Glomerular visceral epithelial cell (primary cell): ENCODE measurements at regions not wholly inside any gene's neighbourhood (a gene's known extent, or its start where the extent isn't known, plus 50 kb on each side); places are given as distances from the start of the nearest gene placed in this dataset.
A peak's percentile ranks its signal among the peaks of the same experiment; 100 is the strongest.

Source experiments
- DNase-seq: peaks from one replicate; pipeline ENCODE4 v3.0.0-alpha.2; 2016; ENCODE audit errors: extremely low spot score

GRCh38 chr3:140816372-140817195, 125.1 kb upstream of the SLC25A36 start:
- DNase-seq, result no peak

DNA sequence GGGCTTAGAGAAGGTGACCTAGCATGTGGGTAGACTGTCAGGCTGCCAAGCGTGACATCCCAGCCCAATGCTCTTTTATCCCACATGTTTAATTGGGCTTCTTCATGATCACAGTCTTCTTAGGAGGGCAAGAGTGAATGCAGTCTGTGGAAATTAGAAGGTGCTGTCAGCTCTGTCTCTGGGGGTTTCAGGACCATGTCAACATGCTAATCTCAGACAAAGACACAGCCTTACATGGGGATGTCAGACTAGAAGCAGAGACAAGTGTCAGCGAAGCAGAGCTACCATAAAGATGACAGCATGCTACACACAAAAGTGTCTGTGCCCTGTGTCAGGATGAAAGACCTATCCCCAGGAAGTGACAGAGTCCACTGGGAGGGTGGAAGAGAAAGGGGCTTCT, 120.1 kb upstream of the SLC25A36 start:
- DNase-seq, result no peak

DNA sequence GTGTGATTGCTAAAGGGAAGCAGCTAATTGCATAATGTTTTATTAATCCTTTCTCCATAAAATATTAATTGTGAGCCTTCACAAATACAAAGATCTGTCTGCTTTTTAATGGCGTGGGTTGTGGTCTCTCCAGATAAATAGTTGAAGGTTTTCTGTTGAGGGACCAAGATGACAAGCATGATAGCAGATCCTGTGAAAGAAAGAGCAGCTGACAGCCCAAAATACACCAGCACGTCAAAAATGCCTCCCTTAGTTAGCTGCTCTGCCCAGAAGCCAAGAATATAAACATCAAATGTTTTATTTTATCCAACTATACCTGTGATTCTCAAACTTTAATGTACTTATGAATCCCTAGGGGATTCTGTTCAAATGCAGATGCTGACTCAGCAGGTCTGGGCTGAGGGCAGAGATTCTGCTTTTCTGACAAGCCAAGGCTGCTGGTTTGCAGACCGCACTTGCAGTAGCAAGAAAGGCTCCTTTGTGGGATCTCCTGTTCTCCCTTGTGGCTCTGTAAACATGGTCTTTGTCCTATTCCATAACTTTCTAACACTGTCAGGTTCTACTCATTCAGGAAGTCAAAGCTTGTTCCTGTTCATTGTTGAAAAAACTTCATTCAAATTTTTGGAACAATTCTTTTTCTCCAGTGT, 119.1 kb upstream of the SLC25A36 start:
- no peak for DNase-seq

GRCh38 chr3:140823106-140823505, 118.5 kb upstream of the SLC25A36 start:
- no peak for DNase-seq

GRCh38 chr3:140827894-140828293, 113.7 kb upstream of the SLC25A36 start:
- no peak for DNase-seq

- DNase-seq, result no peak
Measured at GRCh38 chr3:140828585-140828984, 113.1 kb upstream of the SLC25A36 start.

DNA sequence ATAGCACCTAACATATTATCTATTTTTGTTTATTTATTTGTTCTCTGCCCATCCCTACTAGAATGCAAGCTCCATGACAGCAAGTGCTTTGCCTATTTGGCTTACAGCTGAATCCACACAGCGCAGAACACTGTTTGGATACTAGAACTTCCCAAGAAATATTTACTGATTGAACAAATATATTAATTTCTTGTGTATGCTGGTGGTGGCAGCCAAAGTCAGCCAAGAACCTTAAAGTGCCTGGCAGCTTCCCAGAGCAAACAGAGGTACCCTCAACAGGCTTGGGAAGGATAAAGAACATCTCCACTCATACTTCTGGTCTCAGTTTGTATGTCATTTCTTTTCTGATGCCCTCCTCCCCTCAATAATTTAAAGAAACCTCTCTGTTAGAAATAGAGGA, 111.8 kb upstream of the SLC25A36 start:
- no peak for DNase-seq

GRCh38 chr3:140830391-140830790, 111.2 kb upstream of the SLC25A36 start:
- DNase-seq, result no peak

DNA sequence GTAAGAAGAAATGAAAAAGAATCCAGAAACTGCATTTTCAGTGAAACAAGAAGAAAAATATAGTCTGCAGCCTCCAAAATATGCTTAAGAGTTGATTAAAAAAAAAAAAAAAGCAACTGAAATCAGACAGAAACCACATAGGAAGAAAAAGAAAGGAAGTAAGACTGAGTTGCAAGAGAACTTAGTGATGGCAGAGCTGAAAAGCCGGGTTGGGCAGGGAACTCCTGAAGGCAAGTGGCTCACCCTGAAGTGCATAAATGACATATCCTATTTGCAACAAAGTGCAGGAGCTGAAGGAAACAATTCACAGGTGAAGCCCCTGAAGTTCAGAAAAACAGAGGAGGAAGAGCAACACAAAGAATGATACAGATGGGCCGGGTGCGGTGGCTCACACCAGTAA, 108.8 kb upstream of the SLC25A36 start:
- DNase-seq, result no peak

DNA sequence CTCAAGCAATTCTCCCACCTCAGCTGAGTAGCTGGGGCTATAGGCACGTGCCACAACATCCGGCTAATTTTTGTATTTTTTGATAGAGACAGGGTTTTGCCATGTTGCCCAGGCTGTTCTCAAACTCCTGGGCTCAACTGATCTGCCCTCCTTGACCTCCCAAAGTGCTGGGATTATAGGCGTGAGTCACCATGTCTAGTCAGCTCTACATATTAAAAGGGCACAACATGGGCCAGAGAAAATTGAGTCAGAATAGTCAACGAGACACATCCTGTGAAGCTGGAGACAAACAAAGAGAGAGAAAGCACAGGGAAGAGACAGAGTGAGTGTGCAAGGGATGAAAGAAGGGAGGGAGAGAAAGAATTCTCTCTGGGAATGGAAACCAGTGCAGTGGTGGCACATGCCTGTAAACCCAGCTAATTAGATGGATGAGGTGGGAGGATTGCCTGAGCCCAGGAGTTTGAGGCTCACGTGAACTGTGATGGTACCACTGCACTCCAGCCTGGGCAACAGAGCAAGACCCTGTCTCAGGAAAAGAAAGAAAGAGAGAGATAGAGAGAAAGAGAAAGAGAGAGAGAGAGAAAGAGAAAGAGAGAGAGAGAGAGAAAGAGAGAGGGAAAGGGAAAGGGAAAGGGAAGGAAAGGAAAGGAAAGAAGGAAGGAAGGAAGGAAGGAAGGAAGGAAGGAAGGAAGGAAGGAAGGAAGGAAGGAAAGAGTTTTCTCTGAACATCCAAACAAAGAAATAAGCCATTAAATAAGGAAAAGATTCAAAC, 107.2 kb upstream of the SLC25A36 start:
- DNase-seq, result peak; percentile 13

DNA sequence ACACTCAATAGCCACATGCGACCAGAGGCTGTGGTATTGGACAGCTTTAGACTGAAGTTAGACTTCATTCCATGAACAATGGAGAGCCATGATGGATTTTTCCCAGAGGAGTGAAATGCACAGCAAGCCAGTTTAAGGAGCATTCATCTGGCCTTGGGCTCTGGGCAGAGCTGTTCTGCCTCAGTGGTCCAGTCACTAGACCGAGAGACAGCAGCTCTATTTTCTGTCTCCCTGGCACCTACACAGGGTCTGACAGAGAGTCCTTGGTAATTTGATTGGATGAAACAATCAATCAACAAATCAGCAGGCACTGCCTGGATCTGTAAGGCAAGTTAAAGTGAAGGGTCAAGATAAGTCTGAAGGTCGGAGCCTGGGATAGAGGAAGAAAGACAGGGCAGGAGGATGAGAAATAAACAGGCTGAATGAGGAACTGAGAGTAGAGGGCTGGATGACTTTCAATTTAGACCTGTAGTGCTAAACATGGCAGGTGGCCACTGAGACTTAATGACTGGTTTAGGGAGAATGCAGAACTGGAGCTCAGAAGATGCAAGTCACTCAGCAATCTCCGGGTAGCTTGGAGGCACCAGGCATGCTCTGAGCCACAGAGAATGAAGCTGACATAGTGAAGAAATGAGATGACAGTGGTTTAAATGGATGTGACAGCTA, 98.5 kb upstream of the SLC25A36 start:
- no peak for DNase-seq

- no peak for DNase-seq
Measured at GRCh38 chr3:140843656-140844055, 98.0 kb upstream of the SLC25A36 start.

DNA sequence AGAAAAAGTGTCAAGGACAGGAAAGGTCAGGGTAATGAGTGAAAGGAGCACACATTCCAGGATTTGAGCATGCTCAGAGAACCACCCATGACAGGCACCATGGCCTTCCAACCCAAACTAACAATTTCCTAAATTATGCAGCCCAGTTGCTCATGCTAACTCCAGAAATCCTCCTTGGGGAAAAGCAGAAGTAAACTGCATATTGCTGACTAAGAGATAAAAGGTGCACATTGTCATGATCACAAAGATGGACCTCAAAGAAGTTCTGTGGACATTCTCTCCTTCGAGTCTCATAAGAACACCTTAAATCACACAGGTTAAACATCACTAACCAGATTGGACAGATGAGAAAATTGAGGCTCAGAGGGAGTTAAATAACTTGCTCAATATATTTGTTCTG, 97.6 kb upstream of the SLC25A36 start:
- DNase-seq, result no peak

DNA sequence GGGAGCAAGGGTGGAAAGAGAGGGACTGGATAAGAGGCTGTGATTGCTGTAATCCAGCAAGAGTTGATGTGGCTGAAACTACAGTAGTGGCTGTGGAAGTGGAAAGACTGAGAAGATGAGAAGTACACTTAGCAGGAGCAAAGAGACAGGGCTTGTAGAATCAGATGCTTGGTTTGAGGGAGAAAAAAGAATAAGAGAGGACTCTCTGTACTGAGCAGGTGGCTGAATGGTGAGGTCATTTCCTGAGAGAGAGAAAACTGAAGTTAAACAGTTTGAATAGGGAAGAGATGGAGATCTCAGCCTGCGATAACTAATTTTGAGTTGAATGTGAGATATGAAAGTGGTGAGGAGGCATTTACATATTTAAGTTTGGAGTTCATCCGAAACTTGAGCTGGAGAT, 95.8 kb upstream of the SLC25A36 start:
- DNase-seq, result no peak

- DNase-seq, result no peak
Measured at GRCh38 chr3:140848666-140849065, 93.0 kb upstream of the SLC25A36 start.

DNA sequence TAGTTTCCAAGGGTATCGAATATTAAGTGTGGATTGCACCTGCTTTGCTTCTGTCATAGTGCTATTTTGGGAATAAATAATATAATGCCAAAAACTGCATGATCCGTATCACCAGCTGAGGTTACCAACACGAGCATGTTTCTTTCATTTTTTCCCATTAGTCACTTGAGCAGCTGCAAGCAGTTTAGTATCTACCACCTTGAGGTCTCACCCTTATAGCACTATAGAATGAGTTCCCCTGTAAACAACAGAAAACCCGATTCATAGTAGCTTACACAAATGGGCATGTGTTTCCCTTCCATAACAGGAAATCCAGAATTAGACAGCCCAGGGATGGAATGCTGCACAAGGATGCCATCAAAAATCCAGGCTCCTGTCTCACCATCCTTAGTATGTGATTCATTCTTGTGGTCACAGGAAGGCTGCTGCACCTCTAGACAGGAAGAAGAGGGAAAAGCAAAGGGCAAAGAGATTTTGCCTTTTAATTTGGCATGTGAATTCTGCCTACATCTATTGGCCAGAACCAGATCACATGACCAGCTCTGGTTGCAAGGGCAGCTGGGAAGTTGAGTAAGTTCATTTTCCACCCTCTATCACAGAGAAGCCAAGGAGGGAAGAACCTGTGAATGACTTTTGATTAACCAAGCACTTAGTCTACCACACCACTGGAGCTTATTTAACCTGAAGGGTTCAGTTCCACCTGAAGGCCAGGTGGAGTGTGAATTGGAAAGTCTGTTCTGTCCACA, 91.3 kb upstream of the SLC25A36 start:
- DNase-seq, result peak; percentile 36

DNA sequence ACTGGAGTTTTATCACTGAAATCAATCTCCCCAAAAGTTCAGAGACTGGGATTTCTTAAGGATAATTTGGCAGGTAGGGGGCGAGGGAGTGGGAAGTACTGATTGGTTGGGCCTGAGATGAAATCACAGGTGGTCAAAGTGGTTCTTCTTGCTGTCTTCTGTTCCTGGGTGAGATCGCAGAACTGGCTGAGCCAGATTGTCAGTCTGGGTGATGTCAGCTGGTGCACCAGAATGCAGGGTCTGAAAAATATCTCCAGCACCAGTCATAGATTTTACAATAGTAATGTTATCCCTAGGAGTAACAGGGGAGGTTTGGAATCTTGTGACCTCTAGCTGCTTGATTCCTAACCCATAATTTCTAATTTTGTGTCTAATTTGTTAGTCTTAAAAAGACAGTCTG, 86.7 kb upstream of the SLC25A36 start:
- DNase-seq, result no peak

DNA sequence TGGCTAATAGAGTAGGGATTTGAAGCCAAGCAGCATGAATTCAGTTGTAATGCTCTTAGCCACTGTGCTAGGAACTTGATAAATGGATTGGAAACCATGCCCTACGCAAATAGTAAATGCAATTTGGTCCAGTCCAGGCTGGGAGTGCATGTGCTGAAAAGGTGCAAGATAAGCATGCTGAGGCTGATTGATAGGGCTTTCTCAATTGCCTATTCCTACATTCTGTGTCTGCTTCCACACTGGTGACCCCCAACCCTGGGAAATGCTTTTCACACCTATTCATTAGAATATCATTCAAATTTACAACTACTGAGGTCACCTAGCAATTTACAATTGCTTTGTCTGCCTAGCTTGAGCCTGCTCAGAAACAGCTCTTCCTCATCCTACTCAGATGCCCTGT, 84.7 kb upstream of the SLC25A36 start:
- DNase-seq, result no peak

- DNase-seq, result no peak
Measured at GRCh38 chr3:140857993-140858392, 83.6 kb upstream of the SLC25A36 start.

DNA sequence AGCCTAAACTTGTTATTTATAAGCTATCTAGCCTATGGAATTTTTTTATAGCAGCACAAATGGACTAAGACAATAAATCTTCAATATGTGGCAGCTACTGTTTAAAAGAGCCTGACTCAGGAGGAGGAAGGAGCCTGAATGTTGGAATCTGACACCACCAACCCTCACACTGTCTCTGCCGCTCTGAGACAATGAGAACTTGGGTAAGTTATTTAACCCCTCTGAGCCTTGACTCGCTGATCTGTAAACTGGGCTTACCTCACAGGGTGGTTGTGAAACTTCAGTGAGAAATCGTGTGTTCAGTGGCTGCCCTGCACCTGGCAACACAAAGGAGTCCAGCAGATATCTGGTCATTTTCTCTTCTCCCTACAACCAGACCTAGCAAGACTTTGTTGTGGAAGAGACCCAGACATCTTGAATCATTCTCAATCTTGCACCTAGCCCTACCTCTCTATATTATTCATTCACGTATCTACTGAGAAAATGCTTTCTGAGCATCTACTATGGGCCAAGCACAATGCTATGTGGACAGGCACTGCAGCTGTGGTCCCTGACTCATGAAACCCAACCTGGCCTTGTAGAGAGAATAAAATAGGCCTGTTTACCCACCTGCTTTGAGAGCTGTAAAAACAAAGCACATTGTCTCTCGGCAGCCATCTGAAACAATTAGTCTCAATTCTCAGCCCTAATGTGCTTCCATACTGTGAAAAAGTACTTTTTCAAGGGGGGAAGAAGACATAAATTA, 81.9 kb upstream of the SLC25A36 start:
- no peak for DNase-seq

DNA sequence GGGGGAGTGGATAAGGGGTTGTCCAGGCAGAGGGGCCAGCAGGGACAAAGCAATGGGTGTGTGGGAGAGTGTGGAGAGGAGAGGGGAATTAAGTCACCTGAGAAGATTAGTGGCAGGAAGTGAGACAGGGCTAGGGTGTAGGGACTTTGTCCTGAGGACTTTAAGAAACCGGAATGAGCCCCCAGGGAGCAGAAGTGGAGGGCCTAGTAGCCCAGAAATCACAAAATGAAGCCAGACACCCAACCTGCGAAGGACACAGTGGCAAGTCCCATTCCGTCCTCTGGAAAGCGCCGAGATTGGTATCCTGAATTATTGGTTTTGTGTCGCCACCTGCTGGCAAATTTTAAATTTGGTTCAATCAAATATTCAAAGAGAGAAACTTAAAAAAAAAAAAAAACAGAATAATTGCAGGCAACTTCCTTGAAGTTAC, 78.0 kb upstream of the SLC25A36 start:
- DNase-seq, result peak; percentile 54
